GM21447 (cell line): ENCODE measurements at regions not wholly inside any gene's neighbourhood (a gene's known extent, or its start where the extent isn't known, plus 50 kb on each side); places are given as distances from the start of the nearest gene placed in this dataset.
A peak's percentile ranks its signal among the peaks of the same experiment; 100 is the strongest.

Source experiments
- ATAC-seq: cut with Tn5 transposase; IDR thresholded peaks from one replicate; pipeline ENCODE4 v1.9.1; 2021; ENCODE audit not compliant: unreplicated experiment

DNA sequence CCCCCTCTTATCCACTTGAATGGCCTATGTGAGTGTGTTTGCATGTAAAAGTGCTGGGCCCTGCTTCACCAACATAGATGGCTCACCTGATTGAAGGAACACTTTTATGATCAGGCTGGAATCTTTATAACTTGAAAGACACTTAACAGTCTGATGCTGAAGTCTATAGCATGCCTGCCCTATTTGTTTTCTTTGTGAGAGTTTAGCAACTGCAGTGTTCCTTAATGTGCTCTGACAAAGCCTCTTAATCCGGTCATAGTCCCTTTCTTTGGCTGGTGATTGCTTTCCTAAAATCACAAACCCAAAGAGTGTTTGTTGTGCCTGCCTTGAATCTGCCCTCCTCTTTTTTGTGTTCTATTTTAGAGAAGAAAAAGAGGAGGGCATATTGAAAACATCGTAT lies 1382.8 kb upstream of the CELF4 start:
- ATAC-seq = no peak

DNA sequence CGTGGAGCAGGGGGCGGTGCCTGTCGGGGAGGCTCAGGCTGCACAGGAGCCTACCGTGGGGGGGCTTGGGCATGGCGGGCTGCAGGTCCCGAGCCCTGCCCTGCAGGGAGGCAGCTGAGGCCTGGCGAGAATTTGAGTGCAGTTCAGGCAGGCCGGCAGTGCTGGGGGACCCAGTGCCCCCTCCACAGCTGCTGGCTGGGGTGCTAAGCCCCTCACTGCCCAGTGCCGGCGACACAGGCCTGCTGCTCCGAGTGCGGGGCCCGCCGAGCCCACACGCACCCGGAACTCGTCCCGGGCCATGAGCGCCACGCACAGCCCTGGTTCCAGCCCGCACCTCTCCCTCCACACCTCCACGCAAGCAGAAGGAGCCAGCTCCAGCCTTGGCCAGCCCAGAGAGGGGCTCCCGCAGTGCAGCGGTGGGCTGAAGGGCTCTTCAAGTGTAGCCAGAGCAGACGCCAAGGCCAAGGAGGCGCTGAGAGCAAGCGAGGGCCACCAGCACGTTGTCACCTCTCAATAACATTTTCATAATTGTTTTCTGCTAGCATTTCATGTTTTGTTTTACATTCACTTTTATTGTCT lies 1378.9 kb upstream of the CELF4 start:
- no peak for ATAC-seq

DNA sequence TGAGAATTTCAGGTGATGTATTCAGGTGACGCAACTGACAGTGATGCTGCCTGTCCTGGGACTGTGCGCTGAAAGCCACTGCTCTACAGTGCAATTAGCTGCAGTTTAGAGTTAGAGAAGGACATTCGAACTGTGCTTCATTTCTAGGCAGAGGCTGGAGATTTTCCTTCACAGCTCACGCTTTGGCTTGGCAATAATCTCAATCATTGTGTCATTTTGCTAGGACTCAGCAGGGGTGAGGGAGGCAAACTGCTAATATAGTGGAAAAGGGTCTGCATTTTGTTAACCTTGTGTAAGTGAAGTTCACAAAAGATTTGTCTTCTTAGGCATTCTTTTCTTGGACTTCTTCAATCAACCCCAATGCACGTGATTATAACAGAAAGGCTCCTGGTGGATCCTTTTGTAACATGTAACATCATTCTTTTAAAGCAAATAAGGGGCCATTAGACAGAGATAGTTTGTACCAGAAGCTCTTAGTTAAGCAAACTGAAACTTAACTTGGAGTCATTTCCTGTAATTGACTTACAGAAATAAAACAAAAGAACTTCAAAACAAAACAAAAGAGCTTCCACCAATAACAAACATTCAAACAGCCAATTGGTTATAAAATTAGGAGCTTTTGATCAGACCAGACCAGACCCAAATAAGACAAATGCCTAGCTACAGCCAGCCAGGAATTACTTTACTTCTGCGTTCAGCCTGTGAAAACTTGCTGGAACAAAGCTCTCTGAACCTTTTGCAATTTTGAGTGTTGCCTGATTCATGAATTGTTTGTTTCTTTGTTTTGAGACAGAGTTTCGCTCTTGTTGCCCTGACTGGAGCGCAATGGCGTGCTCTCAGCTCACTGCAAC lies 1376.3 kb upstream of the CELF4 start:
- ATAC-seq = peak; percentile 11

DNA sequence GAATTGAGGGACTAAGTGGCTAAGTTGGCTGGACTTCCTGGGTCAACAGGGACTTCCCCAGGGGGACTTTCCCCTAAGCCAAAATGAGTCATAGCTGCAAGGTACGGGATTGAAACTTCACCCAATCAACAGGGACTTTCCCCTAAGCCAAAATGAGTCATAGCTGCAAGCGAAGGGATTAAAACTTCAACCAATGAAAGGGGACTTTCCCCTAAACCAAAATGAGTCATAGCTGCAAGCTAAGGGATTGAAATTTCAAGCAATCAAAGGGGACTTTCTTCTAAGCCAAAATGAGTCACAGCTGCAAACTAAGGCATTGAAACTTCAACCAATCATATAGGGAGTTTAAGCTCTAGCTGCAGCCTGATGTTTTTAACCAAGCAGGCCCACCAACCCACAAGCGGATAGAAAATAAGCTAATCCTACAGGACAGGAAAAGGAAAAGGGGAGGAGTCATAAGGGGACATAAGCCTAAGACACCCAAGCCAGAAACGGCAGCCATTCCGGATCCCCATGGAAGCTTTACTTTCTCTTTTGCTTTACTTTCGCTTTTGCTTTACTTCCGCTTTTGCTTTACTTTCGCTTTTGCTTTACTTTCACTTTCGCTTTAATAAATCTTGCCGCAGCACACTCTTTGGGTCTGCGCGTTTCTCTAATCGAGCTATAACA lies 1375.4 kb upstream of the CELF4 start:
- peak; percentile 74 for ATAC-seq

DNA sequence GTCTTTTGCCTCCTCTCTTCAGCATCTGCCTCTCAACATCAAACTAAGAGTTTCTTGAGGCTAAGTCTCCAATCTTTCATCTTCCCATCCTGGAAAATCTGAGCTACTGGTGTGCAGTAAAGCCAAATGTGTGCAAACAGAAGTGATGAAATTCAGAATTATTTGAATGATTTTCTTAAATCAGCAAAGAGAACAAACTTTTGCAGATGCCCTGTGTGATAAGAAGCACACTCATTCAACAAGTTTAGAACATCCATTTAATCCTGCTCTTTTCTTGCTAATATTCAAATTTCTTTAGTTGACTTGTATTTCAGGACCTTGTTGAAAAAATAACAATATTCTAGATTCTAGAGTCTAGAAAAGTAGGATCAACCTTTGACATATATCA lies 1374.9 kb upstream of the CELF4 start:
- peak; percentile 21 for ATAC-seq

DNA sequence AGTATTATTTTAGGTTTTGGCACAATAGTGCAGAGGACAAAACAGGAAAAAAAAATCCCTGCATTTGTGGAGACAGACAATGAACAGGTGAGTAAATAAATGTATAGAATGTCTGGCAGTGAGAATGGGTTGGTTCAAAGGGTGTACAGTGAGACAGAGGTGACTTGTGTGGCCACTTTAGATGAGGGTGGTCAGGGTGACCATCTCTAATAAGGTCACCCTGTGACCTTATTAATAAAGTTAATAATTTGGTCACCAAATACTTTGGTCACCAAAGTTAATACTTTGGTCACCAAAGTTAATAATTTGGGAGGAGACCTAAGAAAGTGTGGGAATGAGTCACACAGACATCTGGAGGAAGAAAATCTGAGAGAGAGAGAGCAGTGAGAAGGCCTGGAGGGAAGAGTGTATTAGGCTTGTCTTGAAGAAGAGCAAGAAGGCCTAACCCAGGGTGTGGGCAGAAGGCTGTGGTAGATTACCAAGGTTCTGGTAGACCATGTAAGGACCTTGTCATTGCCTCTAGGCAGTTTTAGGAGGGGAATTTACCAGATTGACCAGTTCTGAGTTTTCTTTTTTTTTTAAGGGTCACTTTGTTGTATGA lies 1368.4 kb upstream of the CELF4 start:
- ATAC-seq = peak; percentile 81

DNA sequence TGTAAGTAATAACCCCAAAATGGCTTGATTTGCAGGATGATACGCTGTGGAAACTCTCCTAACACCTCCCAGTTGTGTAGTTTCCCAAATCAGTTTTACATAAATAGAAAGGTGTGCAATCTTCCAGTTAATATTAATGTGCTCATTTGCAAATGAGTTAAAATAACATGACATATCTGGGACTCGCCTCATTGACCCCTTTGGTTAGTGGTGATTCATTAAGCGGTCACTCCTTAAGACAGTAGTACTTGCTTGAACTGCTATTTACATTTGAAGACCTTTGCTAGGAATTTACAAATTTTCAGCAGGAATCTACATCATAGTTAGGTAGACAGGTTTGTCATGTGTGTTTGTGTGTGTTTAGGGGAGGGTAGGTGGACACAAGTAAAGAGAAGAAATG lies 1367.7 kb upstream of the CELF4 start:
- ATAC-seq = no peak

DNA sequence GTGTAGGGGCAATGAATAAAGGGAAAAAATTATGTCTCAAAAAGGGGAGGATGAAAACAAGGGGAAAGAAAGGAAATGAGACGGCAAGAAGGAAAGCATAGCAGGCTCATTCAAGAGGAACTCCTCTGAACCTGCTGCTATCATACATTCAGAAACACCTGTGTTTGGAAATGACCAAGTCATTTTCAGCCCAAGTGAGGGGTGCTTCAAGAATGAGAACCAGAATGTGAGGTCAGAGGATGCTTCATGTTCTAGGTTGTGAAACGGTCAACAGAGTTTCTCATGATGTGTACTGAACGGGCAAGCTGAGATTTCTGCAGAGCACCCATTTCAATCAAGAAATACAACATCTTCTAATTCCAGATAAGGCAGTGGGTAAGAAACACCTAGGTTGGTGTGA lies 1367.2 kb upstream of the CELF4 start:
- ATAC-seq = no peak

DNA sequence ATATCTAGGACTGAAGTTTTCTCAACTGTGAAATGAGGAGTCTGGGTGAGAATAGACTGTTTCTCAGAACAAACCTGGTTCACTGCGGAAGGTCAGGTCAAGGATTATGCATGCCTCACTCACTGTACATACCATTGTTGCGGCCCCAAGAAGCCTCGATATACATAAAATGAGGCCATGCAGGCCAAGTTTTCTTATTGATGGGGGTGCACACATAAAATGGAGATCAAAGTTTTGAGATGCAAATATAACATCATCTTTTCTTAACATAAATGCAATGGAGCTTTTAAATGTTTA lies 1366.1 kb upstream of the CELF4 start:
- ATAC-seq = no peak

DNA sequence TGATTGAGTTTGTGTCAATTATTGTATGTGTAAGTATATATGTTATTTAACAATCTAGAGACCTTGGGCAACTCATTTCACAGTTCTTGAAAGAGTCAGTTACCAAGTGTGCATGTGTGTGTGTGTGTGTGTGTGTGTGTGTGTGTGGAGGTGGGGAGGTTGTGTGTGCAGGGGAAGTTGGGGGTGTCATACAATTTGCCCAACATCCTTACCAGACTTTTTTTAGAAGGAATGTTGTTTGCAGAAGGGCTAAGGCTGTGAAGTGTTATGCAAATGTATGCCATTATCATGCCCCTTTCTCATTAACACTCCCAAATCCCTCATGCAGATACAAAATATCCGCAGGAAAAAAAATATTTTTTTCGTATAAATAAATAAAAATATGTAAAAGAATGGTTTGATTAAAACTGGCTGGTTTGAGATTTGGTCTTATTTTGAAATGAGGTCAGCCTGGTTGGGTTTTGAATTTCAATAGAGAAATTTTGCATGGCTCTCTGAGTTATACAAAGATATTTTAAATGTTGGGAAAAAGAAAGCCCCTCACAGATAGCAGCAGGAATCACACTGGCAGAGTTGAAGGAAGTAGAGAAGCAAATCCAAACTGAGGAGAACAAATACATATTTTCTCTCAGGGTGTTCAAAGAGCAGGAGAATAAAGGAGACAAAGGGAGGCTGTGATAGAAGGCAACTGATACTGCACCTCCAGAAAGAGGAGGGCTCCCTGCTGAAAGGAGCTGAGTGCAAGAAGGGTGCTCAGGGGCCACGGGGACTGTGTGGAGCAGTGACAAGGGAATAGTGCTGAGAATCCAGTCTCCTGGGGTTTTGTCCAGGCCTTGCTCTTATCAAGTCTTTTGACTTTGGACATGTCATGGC lies 1365.5 kb upstream of the CELF4 start:
- no peak for ATAC-seq

DNA sequence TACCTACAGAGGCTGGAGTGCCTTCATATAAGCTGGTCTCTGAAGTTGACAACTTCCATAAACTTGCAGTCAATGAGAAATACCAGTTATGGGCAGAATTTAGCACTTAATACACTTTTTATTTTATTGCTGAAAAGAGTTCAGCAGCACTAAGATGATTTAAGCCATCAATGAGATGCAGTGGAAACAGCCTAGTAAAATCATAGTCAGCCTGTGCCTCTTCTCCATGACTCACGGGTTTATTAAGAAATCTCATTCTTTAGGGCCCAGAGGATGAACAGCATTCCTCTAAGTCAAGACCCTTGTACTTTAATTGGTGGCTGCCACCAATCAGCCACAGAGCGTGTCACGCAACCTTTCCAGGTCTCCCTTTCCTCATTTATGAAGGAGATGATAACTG lies 1357.9 kb upstream of the CELF4 start:
- ATAC-seq = no peak

DNA sequence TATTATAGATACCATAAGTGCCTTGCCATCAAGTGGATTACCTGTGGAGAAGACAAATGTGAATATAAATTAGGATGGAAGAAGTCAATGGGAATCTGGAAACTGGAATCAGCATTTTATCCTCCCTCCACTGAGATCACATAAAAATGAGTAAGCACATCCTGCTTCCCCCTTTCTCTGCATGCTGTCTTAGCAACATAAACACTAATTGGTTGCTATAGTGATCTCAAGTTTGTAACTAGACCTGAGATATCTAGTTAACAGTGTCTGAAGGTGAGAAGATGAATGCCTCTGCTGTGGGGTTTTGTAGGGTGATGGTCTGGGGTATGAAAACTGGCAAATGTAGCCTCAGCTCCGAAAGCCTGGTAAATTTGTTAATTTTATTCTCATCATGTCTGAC lies 1357.5 kb upstream of the CELF4 start:
- no peak for ATAC-seq

DNA sequence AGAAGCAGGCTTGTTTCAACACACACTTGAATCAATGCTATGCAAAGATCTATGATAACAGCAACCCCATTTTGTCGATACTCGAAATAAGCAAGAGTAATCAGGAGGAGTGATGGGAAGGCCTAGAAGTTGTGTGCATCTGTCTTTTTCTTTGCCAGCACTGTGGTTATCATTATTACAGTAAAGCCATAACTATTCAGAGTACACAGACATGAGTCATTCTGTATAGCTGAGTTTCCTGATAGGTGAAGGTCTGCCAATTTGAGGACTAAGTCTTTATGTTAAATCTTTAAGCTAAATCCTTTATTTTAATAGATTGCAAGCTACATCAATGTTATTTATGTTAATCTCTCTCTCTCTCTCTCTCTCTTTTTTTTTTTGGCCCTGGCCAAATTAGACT lies 1344.4 kb upstream of the CELF4 start:
- ATAC-seq = no peak

DNA sequence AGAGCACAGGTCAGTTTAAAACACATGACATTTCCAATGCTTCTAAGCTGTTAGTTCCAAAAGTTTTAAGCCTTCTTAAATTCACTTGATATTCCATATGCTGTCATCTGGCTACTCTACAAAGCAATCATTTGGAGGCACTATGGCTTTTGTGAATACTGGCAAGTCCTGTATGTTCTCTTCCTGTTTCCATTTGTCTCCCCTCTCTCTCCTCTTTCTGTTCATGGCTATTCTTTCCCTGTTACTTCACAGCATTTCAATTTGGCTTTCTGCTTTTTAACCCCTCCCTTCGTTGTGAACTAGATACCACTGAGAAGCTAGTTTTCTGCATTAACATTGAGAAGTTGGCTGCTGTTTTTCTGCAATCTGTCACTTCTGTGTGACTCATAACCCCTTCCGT lies 1337.2 kb upstream of the CELF4 start:
- ATAC-seq = no peak

DNA sequence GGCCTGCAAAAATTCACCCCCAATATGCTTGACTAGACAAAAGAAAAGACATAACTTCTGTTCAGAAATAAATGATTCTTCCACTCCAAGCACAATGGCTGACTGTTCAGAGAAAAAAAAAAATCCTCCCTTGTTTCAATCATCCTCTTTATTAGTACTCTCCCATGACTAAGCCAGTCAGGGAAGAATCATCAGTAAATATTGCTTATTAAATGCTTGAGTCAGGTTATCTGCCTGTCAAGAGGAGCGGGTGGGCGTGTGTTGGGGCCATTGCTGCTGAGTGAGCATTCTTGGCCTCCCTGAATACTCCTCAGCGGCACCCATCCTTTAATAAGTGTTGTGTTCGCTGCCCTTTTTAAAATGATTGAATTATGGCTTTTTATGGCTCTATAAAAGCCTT lies 1334.8 kb upstream of the CELF4 start:
- no peak for ATAC-seq

DNA sequence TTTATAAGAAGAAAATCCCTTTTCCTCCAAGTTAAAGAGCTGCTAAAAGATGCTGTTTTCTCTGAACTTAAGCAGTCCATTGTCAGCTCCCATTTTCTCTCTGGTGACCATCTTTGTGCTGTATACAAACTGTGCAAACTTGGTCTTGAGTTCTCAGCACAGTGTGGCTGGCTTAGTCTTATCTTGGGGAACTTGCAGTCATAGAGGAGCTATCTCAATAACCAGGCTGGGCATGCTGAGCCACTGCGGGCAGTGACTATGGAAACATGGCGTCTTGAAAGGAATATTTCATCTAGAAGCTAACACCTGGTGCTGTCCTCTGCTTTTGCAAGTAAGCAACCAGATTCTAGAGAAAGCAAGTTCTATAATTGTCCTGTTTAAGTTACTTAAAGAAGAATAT lies 1334.4 kb upstream of the CELF4 start:
- no peak for ATAC-seq

DNA sequence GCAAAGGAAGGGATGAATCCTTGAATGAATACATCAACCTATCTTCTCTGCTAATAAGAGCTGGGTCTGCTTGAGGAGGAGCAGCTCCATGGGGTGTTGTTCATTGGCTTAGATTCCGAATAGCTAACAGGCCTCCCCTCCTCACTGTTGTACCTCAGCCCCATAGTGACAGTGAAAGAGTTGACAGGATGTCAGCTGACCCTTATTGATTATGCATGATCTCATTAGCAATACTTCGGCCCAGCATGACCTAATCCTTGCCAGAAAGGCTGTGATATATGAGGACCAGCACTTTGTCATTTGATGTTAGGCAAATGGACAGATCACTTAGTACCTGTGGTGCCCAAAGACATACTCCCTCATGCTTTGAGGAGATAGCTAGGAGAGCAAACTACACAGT lies 1333.7 kb upstream of the CELF4 start:
- no peak for ATAC-seq

DNA sequence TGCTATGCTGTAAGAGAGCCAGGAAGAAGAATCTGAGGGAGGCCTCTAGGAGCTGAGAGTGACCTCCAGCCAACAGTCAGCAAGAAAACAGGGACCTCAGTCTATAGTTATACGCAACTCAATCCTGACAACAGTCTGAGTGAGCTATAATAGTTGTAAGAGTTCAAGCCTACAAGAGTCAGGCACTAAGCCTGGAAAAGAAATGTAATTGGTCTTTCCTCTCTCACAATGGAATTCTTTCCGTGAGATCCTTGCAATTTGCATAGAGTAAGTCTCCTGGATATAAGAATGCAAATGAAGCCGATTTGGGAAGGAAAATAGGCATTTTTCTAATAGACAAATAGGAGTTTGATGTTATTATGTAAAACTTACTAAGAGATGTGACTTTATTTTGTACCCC lies 1332.6 kb upstream of the CELF4 start:
- no peak for ATAC-seq

DNA sequence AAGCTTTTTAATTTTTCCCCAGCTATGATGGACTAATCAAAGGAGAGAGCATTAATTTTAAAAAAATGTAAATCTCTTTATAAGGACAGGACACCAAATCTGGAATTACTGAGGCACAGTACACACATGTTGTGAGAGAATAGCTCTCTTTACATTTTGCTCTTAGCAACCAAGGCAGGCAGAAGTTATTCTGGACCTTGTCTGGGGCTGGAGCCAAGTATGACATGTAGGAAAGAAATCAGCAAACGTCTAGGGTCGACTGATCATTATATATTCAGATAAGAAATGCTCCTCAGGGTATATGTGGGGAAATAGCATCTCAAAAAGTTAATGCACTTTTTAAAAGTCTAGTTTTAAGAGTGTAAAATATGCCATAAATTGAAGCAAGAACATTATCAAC lies 1330.0 kb upstream of the CELF4 start:
- ATAC-seq = no peak

DNA sequence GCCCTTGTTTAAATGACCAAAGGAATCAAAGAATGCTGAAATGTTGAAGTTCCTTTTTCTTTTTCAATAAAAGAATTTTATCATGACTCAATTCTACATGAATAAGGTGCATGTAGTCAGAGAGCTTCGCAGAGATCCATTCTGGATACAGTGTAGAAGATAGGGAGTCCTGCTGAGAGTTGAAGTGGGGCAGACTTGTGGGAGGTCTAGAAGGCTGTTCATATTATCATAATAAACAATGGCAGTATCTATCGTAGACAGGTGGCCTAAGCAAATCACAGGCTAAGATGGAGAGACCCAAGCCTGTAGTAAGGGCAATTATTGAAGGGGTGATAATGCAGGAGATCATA lies 1322.0 kb upstream of the CELF4 start:
- no peak for ATAC-seq
